CD4-positive, alpha-beta T cell treated with Interleukin-1 beta for 1 hour (primary cell): ENCODE measurements at regions not wholly inside any gene's neighbourhood (a gene's known extent, or its start where the extent isn't known, plus 50 kb on each side); places are given as distances from the start of the nearest gene placed in this dataset.
"Not testable (repeated sequence)": the region's sequence is repeated elsewhere in the genome, so short reads cannot be mapped to it uniquely, and the experiment has no call there.

Experiments
- DNase-seq, 2 donors: peaks; one replicate each; pipeline ENCODE4 v3.0.0-alpha.2; 2020 to 2022

DNA sequence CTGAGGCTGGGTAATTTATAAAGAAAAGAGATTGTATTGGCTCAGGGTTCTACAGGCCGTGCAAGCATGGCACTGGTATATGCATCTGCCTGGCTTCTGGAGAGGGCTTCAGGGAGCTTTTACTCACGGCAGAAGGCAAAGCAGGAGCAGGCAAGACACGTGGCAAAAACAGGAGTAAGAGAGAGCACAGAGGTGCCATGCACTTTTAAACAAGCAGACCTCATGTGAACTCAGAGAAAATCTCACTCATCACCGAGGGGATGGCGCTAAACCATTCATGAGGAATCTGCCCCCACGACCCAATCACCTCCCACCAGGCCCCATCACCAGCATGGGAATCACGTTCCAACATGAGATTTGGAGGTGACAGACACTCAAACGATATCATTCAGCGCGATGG lies 400.7 kb upstream of the RUNX1 start:
- no peak for DNase-seq

DNA sequence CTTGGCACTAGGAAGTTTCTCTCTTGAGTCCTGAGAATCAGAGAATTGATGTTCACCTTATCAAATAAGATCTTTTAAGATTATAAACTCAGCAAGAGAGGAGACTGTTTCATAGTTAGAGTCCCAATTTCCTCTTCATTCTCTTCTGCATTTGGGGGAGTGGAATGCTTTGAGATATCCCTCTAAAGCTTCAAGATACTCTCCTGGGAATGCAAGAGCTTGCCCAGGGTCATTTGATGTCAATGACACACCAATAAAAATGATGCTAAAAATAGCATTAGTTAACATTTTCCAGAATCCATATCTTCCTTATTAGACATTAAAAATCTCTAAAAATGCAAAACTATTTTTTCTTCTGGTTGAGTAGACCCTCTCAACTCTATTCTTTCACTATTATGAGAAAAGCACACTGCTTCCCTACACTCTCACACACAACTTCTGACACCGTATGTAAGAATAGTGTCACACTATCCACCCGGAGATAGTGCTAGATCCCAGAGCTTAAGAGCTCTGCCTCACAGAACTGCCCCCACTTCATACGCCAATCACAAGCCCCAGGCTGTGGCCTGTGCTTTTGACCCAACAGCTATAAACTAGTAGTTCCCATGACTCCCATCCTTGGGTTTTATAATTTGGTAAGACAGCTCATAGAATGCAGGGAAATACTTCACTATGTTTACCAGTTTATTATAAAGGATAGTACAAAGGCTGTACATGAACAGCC lies 399.9 kb upstream of the RUNX1 start:
- DNase-seq = no peak

DNA sequence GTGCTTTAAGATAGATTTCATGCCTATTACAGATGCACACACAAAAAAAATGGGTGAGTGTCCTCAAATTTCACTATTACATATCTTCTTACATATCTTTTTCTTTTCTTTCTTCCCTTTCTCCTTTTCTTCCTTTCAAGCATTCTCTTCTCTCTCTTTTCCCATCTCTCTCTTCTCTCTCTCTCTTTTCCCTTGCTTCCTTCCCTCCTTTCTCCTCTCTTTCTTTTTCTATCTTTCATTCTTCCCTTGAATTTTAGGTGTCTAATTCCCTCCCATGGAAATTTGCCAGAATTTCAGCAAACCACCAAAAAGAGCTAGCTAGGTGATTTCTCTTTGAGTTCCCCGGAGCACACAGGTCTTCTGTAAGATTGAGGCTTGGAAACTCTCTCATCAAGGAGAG lies 395.3 kb upstream of the RUNX1 start:
- DNase-seq = no peak

DNA sequence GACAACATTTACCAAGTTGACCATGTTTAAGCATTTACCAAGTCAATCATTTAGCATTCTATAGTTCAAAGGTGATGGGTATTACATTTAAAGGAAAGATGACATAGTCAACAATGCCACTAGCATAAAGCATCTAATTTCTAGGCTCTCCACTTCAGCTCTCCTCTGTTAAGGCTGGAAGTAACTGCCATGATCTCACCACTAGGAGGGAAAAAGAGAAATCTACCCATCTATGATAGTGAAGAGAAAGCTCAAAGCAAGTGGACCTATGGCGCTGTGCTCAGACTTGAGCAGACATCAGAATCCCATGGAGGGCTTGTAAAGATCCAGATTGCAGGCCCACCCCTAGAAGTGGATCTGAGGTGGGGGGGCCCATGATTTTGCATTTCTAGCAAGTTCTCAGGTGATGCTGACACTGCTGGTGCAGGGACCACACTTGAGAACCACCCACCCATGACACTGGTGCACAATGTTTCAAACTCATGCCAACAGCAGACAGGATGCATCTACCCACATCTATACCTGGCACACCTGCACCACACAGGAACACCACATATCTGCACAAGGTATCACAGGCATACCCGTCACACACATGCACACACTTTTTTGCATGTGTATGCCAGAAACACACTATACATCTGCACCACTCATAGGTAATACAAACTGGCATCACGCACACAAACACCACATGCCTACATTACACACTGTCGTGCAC lies 392.9 kb upstream of the RUNX1 start:
- no peak for DNase-seq

DNA sequence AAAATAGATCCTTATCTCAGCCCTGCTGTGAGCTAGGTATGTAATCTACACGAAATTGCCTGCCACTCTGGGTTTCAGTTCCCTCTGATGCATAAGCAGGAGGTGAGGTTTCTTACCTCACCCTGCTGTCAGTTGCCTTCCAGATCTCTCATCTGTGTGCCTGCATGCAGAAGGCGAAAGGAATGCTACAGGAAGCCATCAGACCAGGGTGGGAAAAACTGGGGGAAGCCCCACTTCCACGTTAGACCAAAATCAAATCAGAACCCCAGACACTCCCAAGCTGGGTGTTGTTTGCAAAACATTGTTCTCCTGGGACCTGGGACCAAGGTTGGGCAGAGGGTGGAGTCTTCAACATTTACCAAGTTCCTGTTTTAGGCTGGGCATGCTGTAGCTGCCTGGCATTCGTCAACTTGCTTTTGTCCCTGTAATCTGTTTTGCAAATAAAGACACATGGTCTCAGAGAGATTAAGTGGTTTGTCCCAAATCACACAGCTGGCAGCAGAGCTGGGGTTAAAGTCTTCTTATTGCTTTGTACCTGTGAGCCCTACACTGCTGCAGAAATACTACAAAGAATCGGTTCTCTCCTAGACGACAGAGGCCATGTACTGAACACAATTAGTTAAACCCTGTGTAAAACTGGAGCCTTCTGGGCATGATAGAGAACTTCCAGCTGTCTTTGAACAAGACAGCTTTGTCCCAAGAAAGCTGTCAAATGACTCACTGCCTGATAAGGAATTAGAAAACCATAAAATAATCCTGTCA lies 389.7 kb upstream of the RUNX1 start:
- DNase-seq = peak in 1 of 2 donors; percentile 5

DNA sequence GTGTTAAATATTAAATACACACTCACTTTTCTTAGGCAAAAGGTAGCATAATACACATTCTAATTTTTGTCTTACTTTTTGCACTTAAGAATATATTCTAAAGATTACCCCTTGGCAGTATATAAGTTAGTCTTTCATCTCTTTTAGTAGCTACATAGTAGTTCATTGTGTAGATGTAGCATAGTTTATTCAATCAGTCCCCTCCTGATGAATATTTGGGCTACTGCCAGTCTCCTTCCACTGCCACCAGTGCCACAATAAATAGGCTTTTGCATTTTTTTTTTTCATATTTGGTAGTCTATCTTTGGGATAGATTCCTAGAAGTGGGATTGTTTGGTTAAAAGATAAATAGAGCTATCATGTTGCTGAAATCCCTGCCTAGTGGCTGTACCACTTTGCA lies 388.8 kb upstream of the RUNX1 start:
- DNase-seq = no peak

DNA sequence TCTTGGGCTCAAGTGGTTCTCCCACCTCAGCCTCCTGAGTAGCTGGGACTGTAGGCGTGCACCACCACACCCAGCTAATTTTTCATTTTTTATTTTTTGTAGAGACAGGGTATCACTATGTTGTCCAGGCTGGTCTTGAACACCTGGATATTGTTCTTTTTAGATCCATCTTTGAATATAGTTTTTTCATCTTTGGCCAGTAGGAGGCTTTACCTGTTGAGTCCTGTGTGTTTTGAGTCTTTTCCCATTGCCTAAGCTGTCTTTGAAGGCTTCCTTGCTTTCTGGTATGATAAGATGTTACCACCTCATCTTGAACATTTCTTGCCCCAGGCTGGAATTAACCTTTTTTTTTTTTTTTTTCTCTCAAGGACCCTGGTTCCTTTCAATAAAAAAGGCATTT lies 387.8 kb upstream of the RUNX1 start:
- no peak for DNase-seq

DNA sequence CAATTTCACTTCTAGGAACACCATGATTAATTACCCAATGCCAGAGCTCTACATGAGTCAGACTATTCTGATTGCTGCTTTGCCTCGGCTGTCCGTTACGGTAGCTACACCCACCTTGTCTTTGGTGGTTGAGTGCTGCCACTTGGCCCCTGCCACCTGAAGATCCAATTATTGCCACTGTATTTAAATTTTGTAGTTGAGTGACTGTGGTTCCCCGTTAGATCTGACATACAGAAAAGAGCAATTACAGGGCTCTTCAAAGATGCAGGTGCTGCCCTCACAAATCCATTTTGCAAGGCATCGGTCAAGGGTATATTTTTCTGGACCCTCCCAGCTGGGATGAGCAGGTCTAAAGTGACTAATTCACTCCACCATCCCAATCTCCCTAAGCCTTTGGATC lies 383.5 kb upstream of the RUNX1 start:
- not testable (repeated sequence) for DNase-seq

DNA sequence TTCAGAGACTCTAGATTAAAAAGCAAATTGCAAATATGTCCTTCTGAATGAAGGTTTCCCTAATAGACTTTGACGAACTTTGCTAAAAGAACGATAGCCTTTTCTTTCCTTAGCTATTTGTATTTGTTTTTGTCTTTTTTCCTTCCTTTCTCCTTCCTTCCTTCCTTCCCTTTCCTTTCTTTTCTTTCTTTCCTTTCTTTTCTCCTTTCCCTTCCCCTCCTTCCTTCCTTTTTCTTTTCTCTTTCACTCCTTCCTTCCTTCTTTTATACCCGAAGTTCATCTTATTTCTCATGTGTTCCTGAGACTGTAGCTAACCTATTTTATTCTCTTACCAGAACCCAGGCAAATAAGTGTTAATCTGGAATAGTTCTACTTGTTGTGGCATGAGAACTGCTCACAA lies 381.2 kb upstream of the RUNX1 start:
- DNase-seq = no peak

DNA sequence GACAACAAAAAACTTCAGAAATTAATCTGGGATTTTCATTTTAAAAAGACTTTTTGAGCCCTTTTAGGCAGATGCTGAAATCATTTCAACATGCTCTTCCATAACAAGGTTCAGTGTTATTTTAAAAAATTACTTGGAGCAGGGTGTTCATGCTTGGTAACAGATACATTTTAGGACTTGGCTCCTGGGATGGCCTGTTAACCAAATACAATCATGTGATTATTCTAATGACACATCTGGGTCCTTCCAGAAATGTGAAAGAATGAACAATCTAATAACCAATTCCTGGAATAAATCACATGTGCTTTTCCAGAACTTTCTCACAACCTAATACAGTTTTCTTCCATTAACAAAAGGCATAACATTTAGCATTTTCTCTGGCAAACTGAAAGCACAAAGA lies 379.8 kb upstream of the RUNX1 start:
- DNase-seq = no peak

DNA sequence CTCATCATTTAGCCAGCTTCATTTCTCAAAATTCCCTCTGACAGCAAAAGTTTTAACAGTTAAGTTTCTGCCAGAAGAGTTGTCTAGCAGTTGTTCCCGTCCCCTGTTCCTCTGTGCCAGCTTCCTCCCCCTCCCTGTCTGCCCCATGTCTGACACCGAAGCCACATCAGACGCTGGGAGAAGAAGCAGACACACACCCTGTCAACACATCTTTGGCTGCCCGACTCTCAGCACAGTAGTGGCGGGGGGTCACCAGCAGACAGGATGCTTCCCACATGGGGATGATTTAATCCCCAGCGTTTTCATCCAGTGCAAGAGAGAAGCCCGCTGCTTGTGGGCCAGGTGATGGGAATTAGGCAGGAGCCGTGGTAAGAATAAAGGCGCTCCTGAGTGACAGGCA lies 379.4 kb upstream of the RUNX1 start:
- peak; percentile 30 to 44 for DNase-seq

DNA sequence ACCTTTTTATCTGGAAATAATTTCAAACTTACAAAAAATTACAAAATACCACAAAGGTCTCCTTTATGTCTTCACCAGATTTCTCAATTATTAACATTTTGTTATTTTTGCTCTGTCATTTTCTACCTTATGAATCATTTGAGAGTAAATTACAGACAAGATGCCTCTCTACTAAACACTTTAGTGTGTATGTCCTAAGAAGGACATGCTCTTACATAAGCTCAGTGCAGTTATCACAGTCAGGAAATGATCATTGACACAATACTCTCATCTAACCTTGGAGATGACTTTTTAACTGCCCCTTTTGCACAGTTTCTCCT lies 378.9 kb upstream of the RUNX1 start:
- DNase-seq = no peak

DNA sequence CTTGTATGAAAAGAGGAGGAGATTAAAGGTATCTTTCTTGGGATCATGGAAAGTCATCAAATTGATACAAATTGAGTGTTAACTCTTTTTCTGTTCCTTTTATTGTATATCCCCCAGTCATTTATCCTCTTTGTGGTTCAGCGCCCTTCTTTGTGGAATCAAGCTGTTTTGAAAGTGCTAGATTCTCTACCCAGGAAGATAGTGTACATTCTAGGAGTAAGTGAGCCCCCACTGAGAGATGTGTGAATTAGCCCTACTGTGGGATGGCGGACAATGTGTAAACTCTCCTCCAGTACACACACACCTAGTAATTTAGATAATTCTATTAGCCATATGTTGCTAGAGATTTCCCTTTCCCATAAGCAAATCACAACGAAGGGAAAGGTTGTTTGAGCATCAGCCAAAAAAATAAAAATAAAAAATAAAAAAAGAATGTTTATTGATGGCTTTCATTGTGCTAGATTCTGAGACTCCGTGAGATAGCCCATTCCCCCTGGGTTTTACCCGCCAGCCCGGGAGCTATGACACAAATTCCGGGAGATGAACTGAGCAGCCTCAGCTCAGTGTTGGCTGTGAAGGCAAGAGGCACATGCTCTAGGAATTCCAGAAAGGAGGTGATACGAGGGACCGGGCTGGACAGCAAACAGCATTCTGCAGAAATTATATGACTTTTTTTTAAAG lies 378.4 kb upstream of the RUNX1 start:
- no peak for DNase-seq

DNA sequence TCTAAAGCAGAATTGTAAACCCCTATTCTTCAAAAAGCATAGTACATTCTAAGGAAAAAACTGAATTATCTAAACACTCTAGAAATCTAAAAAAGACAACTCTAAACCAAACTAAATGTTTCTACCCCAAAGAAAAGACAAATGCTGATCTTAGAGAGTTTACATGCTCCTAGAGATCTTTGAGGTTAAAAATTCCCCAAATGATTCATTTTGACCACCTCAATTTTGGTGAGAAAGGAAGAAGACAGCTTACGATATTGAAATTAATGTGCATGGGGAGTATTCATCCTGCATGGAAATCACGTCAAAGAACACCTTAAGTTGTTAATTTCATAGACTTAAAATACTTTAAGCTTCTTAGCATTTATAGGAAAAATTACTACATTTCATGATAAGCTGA lies 377.8 kb upstream of the RUNX1 start:
- no peak for DNase-seq

DNA sequence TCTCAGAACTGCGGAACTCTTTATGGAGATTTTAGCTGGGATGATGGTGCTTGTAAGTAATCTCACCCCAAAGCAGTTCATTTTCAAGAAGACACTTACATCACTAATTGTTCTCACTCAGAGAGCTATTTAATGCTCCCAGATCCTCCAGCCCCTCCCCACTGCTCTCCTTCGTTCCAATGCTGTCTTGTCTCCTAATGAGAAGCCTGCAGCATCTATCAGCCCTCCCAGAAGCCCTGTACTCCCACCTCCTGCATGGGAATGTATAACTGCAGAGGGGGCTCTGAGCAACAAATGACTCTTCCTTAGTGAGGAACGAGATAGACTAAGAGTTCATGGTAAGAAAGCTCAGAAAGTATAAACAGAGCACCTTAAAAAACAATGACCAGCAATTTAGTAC lies 377.4 kb upstream of the RUNX1 start:
- DNase-seq = no peak

DNA sequence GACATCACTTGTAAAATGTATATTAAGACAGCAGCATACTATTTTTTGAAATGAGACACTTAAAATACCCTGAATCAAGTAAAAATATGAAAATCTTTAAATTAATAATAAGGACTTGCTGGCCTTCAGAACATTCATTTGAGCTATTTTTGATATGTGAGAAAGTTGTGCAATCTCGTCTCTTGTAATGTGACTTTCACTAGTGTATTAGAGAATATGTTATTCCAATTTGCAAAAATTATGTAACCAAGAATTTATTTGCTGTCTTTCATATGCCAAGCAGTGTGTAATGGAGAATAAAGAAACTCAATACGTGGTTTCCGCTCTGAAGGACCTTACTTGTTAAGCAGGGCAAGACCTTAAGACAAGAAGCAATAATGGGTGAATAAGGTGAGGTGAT lies 375.0 kb upstream of the RUNX1 start:
- DNase-seq = no peak

DNA sequence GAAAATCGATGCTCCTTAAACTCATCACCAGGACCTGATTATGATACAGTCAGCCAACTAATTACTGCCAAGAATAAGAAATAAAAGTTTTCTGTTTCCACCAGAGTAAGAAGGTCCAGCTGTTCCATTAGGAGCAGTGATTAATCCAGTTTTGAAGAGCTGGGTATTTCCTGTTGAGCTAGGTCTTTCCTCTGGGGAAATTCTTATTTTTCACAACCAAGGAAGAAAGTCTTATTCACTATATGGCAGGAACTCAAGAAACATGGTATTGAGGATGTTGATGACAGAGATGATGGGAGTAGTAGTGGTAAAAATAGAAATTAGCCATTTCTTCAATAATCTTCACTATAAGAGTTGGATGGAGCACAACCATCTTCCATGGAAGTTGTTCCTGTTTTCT lies 374.6 kb upstream of the RUNX1 start:
- no peak for DNase-seq

DNA sequence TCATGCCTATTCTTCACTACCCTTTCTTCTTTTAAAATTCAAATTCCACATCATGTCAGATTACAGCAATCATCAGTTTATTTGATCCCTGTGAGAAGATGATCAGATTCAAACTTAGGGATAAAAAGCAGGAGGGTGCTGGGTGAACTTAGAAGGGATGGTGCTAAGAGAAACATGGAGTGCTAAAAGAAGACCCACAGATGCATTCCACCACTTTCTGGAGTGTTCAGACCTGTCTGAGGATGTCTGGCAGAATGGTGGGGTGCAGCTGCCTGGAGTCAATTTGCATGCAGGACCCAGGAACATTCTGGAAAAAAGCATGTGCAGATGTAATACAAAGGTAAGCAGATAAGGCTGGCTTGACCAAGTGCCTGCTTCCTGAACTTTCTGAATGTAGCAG lies 372.9 kb upstream of the RUNX1 start:
- DNase-seq = no peak

DNA sequence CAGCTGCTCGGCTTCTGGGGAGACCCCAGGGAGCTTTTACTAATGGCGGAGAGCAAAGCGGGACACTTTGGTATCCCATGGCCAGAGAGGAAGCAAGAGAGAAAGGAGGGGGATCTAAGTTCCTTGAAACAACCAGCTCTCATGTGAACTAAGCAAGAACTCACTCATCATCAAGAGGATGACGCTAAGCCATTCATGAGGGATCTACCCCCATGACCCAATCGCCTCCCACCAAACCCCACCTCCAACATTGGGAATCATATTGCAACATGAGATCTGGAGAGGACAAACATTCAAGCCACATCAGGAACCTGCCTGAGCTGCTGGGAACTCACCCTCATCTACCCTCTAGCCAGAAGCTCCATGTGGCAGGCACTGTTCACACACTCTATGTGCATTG lies 372.1 kb upstream of the RUNX1 start:
- DNase-seq = no peak

DNA sequence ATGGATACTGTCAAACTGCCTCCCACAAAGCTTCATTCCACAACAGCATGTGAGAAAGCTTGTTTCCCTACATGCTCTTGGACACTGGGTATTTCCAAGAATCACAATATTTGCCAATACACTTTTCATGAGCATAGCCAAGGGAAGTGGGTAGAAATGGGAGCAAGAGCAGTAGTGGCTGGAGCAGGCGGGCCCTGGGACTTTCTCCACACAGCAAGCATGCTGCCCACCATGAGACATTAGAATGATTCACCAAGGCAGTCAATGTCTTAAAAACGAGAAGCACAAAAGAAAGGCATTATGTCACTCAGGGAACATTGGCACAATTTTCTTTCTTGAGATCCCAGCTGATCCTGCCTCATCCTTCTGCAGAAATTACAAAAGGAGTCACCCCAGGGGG lies 371.6 kb upstream of the RUNX1 start:
- DNase-seq = no peak

DNA sequence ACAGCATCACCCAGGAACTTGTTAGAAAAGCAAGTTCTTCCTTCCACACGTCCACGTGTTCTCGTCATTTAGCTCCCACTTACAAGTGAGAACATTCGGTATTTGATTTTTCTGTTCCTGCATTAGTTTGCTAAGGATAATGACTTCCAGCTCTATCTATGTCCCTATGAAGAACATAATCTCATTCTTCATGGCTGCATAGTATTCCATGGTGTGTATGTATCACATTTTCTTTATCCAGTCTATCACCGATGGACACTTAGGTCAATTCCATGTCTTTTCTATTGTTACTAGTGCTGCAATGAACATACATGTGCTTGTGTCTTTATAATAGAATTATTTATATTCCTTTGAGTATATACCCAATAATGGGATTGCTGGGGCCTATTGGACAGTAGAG lies 368.7 kb upstream of the RUNX1 start:
- DNase-seq = no peak

DNA sequence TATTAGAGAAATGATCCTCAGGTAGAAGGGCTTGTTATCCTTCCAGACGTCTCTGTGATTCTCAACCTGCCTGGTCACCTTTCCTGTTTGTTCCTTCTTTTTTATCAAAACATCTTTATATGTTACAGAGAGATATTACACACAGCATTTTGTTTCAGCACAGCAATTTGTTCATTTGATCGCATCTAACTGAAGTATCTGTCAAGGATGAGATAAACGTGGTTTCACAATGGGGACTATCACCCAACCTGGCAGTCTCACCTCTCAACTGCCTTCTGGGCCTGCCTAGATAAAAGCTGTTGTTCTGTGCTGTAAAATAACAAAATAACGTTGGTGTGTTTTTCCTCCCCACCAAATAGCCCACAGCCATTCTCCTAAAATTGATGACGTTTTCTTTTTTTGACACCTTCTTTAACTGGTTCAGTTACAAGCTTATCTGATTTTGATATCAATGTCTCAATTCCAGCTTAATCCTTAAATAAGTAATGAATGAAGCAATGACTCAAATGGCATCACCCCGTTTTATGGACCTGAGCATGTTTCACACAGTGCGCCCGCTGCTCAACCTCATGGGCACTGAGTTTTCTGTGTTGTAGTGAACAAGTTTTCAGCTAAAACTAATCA lies 367.9 kb upstream of the RUNX1 start:
- no peak for DNase-seq

DNA sequence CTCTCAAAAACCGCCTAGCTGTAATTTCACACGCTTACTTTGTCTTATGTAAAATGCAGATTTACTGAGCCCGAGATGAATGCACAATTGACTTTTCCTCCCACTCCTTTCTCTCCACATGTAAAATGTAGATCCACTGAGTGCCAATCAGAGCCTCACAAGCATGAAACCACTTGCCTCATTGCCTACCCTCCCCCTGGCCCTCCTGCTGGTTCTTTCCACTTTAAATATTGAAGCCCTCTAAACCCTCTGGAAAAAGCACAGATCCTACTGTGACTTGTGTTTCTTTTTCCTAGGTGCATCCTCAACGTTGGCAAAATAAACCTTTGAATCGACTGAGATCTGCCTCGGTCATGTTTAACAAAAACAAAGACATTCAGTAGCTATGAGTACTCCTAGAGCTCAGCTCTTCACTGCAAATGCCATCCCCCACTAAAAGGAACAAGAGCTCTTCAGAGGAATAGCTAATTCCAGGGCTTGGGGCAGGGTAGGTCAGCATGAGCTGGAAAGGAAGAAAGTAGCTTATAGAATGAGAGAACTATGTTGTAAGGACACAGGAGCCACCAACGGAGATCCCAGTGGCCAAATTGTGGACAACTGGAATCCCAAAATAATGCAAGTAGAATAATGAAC lies 365.5 kb upstream of the RUNX1 start:
- DNase-seq = no peak
